ENCODE measurements at regions not wholly inside any gene's neighbourhood (a gene's known extent, or its start where the extent isn't known, plus 50 kb on each side); places are given as distances from the start of the nearest gene placed in this dataset.

- Histone ChIP-seq H3K27me3 (no peaks in the 10 kb centered on the region), H3K36me3 (ENCODE audit: low read depth, missing control alignments) (no peaks in the 10 kb centered on the region), H3K9me3 (no peaks in the 10 kb centered on the region), H3K27ac (no peak overlapping the region), H3K4me1 (no peaks in the 10 kb centered on the region), H3K4me3 (no peak overlapping the region)
- no peak for TF ChIP-seq CTCF (IDR thresholded peaks at IDR 0.05)
- WGBS, 2 donors = 57 to 69% methylated on average over 2 of the region's 2 CpGs
- no peak for DNase-seq
- intact Hi-C loops (cut with DNase I; ENCODE audit: low total_unique reads) = no loop called here
Measured at GRCh38 chr7:125122173-125122572, 192.5 kb upstream of the POT1 start.

GRCh38 chr7:125119559-125120115 is 190.0 kb upstream of the POT1 start:
- H3K4me1 ChIP-seq = no peaks in the 10 kb centered on the region
- no peak overlapping the region for H3K4me3 ChIP-seq
- no peaks in the 10 kb centered on the region for H3K9me3 ChIP-seq
- H3K36me3 ChIP-seq (ENCODE audit: low read depth, missing control alignments) = no peaks in the 10 kb centered on the region
- H3K27ac ChIP-seq = no peak overlapping the region
- no peak for DNase-seq
- TF ChIP-seq CTCF (IDR thresholded peaks at IDR 0.05) (no peak), POLR2A (IDR thresholded peaks at IDR 0.05) (no peak)
- 81% methylated on average over 4 of the region's 4 CpGs for WGBS, 2 donors
- no peaks in the 10 kb centered on the region for H3K27me3 ChIP-seq
- intact Hi-C loops (cut with DNase I; ENCODE audit: low total_unique reads) = no loop called here

DNA sequence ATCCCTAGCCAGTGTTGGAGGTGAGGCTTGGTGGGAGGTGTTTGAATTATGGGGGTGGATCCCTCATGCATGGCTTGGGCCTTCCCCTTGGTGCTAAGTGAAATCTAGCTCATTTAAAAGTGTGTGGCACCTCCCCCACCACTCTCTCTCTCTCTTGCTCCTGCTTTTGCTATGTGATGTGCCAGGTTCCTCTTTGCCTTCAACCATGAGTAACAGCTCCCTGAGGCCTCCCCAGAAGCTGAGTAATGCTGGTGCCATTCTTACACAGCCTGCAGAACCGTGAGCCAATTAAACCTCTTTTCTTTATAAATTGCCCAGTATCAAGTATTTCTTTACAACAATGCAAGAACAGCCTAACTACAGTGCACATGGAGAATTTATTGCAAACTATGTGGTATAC is 188.8 kb upstream of the POT1 start:
- H3K4me3 ChIP-seq = no peak overlapping the region
- H3K27ac ChIP-seq = no peak overlapping the region
- intact Hi-C loops (cut with DNase I; ENCODE audit: low total_unique reads) = no loop called here

DNA sequence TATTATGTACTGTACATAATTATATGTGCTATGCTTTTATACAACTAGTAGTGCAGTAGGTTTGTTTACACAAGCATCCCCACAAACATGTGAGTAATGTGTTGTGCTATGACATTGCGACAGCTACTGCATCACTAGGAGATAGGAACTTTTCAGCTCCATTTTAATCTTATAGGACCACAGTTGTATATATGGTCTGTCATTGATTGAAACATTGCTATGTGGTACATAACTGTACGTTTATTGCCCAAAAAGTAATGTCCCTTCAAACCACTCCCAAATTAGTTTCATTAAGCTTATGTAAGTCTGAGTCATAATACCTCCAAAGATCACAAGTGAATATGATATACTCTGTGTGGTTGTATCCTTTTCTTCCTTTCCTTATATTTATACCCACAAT is 183.2 kb upstream of the POT1 start:
- intact Hi-C loops (cut with DNase I; ENCODE audit: low total_unique reads) = no loop called here
- Histone ChIP-seq H3K4me1 (no peaks in the 10 kb centered on the region), H3K27ac (no peak overlapping the region), H3K9me3 (no peaks in the 10 kb centered on the region), H3K36me3 (ENCODE audit: low read depth, missing control alignments) (no peaks in the 10 kb centered on the region), H3K4me3 (no peak overlapping the region), H3K27me3 (no peaks in the 10 kb centered on the region)
- no peak for DNase-seq
- WGBS, 2 donors = 88 to 97% methylated on average over 2 of the region's 2 CpGs
- no peak for TF ChIP-seq CTCF (IDR thresholded peaks at IDR 0.05)
- no peak for TF ChIP-seq POLR2A (IDR thresholded peaks at IDR 0.05)

More for the DNA sequence above, 188.8 kb upstream of the POT1 start:
- WGBS, 2 donors = 83 to 84% methylated on average over 1 of the region's 1 CpG
- H3K27me3 ChIP-seq = no peaks in the 10 kb centered on the region
- no peak for DNase-seq
- no peak for TF ChIP-seq POLR2A (IDR thresholded peaks at IDR 0.05)
- TF ChIP-seq CTCF (IDR thresholded peaks at IDR 0.05) = no peak
- H3K9me3 ChIP-seq = no peaks in the 10 kb centered on the region
- H3K4me1 ChIP-seq = no peaks in the 10 kb centered on the region
- no peaks in the 10 kb centered on the region for H3K36me3 ChIP-seq (ENCODE audit: low read depth, missing control alignments)

DNA sequence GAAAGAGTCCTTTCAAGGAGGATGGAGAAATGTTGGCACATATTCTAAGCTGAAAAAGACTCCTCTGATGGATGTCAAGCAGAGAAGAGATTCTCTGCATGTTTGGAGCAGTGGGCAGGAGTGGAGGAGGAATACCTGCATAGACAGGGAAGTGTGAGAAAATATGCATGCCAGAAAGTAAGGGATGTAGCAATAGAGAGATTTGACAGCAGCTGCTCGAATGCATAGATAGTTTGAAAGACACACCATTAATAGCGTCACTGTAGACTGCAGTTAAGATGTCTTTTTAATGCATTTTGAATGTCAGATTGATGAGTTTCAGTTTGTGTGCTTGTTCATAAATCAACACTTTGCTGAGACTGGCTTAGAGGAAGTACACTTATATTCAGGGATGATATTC is 169.9 kb upstream of the POT1 start:
- Histone ChIP-seq H3K9me3 (no peaks in the 10 kb centered on the region), H3K4me3 (no peak overlapping the region), H3K36me3 (ENCODE audit: low read depth, missing control alignments) (no peaks in the 10 kb centered on the region), H3K27ac (no peak overlapping the region), H3K4me1 (no peaks in the 10 kb centered on the region), H3K27me3 (no peaks in the 10 kb centered on the region)
- no peak for DNase-seq
- intact Hi-C loops (cut with DNase I; ENCODE audit: low total_unique reads) = no loop called here
- whole genome bisulfite sequencing, 2 donors = 75 to 76% methylated on average over 2 of the region's 2 CpGs
- TF ChIP-seq CTCF (IDR thresholded peaks at IDR 0.05) = no peak
- TF ChIP-seq POLR2A (IDR thresholded peaks at IDR 0.05) = no peak

Data from testis (tissue), 2 donors.